Omental fat pad (tissue), 3 donors: ENCODE measurements at regions not wholly inside any gene's neighbourhood (a gene's known extent, or its start where the extent isn't known, plus 50 kb on each side); places are given as distances from the start of the nearest gene placed in this dataset.
"Not testable (repeated sequence)": the region's sequence is repeated elsewhere in the genome, so short reads cannot be mapped to it uniquely, and the experiment has no call there.

ENCODE experiments used
- ATAC-seq: fragments of 150-250 bp; one replicate; pipeline ENCODE4 v1.9.1; 2016; ENCODE audit warnings: mild to moderate bottlenecking, moderate library complexity; ENCODE audit not compliant: low FRiP score
- DNase-seq: peaks from one replicate; pipeline ENCODE4 v3.0.0-alpha.2; 2019; ENCODE audit warnings: low spot score
- TF ChIP-seq, protein P1 (sequence below), 3 donors: fragments of 450-650 bp; IDR thresholded peaks; one replicate each; pipeline ENCODE4 v1.5.1; 2016 to 2017; ENCODE audit warnings: antibody characterized with exemption in 3 of 3, mild to moderate bottlenecking in 3 of 3, moderate library complexity in 2 of 3

DNA sequence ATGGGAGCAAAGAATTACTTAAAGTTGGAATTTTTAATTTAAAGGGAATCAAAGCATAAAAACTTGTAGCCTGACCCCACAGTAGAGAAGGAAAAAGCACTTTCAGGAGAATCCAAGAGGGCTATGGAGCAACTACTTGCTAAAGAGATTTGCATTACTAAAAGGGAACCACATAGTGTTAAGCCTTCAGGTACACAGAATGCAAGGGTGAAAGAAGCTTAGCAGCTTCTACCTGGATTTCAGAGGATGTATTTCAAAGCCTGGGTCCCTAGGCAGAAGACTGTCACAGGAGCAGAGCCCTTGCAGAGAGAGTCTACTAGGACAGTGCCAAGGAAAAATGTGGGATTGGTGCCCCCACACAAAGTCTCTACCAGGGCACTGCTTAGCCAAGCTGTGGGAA, 575.0 kb downstream of the GBE1 start:
- TF ChIP-seq, protein P1, sequence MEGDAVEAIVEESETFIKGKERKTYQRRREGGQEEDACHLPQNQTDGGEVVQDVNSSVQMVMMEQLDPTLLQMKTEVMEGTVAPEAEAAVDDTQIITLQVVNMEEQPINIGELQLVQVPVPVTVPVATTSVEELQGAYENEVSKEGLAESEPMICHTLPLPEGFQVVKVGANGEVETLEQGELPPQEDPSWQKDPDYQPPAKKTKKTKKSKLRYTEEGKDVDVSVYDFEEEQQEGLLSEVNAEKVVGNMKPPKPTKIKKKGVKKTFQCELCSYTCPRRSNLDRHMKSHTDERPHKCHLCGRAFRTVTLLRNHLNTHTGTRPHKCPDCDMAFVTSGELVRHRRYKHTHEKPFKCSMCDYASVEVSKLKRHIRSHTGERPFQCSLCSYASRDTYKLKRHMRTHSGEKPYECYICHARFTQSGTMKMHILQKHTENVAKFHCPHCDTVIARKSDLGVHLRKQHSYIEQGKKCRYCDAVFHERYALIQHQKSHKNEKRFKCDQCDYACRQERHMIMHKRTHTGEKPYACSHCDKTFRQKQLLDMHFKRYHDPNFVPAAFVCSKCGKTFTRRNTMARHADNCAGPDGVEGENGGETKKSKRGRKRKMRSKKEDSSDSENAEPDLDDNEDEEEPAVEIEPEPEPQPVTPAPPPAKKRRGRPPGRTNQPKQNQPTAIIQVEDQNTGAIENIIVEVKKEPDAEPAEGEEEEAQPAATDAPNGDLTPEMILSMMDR (IDR thresholded peaks at IDR 0.05): no peak
- ATAC-seq (no peak), DNase-seq (no peak)

DNA sequence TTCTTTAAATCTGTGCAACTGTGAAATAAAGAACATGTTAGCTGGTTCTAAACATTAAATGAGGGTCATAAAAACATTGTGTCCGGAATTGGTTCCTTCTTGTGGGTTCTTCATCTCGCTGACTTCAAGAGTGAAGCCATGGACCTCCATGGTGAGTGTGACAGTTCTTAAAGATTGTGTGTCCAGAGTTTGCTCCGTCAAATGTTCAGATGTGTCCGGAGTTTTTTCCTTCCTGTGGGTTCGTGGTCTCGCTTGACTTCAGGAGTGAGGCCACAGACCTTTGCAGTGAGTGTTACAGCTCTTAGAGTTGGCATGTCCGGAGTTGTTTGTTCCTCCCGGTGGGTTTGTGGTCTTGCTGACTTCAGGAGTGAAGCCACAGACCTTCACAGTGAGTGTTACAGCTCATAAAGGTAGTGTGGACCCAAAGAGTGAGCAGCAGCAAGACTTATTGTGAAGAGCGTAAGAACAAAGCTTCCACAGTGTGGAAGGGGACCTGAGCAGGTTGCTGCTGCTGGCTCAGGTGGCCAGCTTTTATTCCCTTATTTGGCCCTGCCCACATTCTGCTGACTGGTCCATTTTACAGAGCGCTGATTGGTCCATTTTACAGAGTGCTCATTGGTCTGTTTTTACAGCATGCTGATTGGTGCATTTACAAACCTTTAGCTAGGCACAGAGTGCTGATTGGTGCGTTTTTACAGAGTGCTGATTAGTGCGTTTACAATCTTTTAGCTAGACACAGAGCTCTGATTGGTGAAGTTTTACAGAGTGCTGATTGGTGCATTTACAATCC, 579.2 kb downstream of the GBE1 start:
- not testable (repeated sequence) for DNase-seq, ATAC-seq

DNA sequence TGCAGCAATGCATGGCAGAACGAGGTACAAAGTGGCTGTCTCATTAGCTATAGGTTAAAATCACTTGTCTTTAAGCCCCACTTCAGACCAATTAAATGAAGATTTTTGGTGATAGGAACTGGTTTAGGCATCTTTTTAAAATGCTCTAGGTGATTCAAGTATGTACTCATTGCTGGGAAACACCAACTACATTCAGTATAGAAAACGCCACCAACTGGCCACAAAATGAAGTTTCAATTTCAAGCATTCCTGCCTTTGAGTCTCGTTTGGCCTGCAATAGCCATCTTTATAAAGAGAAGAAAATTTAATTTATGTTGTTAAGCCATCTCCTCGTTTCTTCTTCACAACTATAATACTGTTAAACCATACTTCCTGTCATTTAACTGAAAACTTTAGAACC, 587.9 kb downstream of the GBE1 start:
- no peak for ATAC-seq
- TF ChIP-seq, protein P1 (IDR thresholded peaks at IDR 0.05): no peak
- DNase-seq: no peak

DNA sequence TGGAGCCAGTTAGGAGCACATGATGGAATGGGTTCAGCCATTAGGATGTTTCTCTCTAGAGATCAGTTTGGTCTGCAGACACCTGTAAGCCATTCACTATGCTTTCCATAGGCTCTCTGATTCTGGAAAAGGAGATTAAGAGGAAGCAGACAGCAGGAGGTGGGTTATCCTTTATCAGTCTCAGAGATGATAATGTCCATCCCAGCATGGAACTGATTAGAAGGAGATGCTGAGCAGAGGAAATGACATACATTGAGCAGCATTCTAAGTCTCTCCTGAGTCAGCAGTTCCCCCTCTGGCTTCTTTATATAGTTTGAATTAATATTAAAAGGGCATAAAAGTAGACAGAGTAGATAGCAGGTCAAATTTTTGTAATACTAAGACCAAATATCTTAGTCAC, 591.1 kb downstream of the GBE1 start:
- no peak for DNase-seq
- ATAC-seq: no peak
- TF ChIP-seq, protein P1 (IDR thresholded peaks at IDR 0.05): no peak

DNA sequence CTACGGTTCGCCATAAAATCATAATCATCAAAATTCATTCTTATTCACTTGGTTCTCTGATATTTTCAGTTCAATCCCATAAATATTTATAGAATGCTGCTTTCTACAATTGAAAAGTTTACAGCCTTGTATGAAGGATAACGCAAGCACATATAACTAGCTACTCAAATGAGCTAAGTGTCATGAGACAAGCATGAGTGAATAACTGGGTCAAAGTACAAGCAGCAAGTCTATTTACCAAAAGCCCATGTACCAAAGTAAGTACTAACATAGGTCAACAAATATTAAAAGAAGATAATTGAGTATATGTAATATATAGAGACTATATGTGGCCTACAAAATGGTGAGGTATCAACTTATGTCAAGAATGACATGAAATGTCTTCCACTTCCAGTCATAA, 596.6 kb downstream of the GBE1 start:
- ATAC-seq (no peak), DNase-seq (no peak)
- TF ChIP-seq, protein P1 (IDR thresholded peaks at IDR 0.05): no peak

DNA sequence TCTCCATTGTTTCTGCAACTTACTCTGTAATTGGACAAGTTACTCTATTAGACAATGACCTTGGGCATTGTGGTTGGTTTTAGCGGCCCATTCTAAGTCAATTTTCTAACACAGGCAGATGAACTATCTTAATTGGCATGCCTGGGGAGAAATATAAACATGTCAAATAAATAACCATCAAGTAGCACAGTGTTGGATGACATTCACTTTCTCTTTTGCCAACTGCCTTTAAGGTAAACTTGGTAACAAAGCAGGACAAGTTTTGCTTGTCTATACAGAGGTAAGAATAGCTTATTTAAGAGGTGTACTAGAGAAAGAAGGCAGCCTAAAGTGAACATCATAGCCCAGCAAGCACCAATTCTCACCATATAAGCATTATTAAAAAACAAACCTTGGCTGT, 599.6 kb downstream of the GBE1 start:
- no peak for ATAC-seq
- TF ChIP-seq, protein P1 (IDR thresholded peaks at IDR 0.05): no peak
- DNase-seq: no peak

DNA sequence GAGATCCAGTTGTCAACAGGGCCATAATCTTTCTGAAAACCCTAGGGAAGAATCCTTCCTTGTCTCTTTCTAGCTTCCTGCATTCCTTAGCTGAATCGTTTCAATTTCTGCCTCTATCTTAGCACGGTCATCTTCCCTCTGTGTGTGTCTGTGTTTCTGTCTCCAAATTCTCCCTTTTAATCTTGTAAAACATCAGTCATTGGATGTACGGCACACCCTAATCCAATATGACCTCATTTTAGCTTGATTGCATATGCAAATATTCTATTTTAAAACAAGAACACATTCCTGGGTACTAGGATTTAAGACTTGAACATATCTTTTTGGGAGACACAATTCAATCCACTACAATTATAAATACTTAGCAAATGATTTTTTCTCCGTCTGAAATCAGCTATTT, 600.3 kb downstream of the GBE1 start:
- no peak for ATAC-seq

More for the DNA sequence above, 600.3 kb downstream of the GBE1 start:
- no peak for DNase-seq
- TF ChIP-seq, protein P1 (IDR thresholded peaks at IDR 0.05): no peak
